VCaP (cell line): ENCODE measurements at regions not wholly inside any gene's neighbourhood (a gene's known extent, or its start where the extent isn't known, plus 50 kb on each side); places are given as distances from the start of the nearest gene placed in this dataset.

Experiments
- H3K27ac ChIP-seq: fragments of 450-650 bp; 2 replicates; pipeline ENCODE4 v1.5.1; 2017
- CTCF ChIP-seq: fragments of 450-650 bp; conservative IDR thresholded peaks from 2 replicates; pipeline ENCODE4 v1.5.1; 2017; ENCODE audit warnings: mild to moderate bottlenecking, moderate library complexity

GRCh38 chr12:19783547-19784444 is 344.5 kb downstream of the AEBP2 start:
- TF ChIP-seq CTCF, result no peak
- no peak overlapping the region for H3K27ac ChIP-seq

GRCh38 chr12:19792028-19792427 is 352.7 kb downstream of the AEBP2 start:
- TF ChIP-seq CTCF, result no peak
- no peak overlapping the region for H3K27ac ChIP-seq

- no peak for TF ChIP-seq CTCF
- H3K27ac ChIP-seq, result no peak overlapping the region
Observed at GRCh38 chr12:19794116-19794515, 354.8 kb downstream of the AEBP2 start.

GRCh38 chr12:19799216-19799615 is 359.9 kb downstream of the AEBP2 start:
- TF ChIP-seq CTCF, result no peak
- H3K27ac ChIP-seq, result no peak overlapping the region

- H3K27ac ChIP-seq, result no peak overlapping the region
- TF ChIP-seq CTCF, result no peak
Observed at GRCh38 chr12:19799895-19800602, 360.8 kb downstream of the AEBP2 start.

GRCh38 chr12:19800884-19801283 is 361.6 kb downstream of the AEBP2 start:
- no peak for TF ChIP-seq CTCF
- no peak overlapping the region for H3K27ac ChIP-seq

- TF ChIP-seq CTCF, result no peak
- no peak overlapping the region for H3K27ac ChIP-seq
Observed at GRCh38 chr12:19801941-19802340, 362.6 kb downstream of the AEBP2 start.
